SJSA1 (cell line): ENCODE measurements at regions not wholly inside any gene's neighbourhood (a gene's known extent, or its start where the extent isn't known, plus 50 kb on each side); places are given as distances from the start of the nearest gene placed in this dataset.

Source experiments
- DNase-seq, 2 experiments: peaks; one replicate each; pipeline ENCODE4 v3.0.0-alpha.2; 2015 to 2020; ENCODE audit warnings: low spot score in 2 of 2, low read depth in 1 of 2
- H3K27ac ChIP-seq: fragments of 250-450 bp; sonication (Bioruptor Pico); 2 replicates; pipeline ENCODE4 v1.5.1; 2020; ENCODE audit warnings: mild to moderate bottlenecking, moderate library complexity
- H3K27me3 ChIP-seq: fragments of 250-450 bp; sonication (Bioruptor Pico); replicated peaks from 2 replicates; pipeline ENCODE4 v1.5.1; 2020; ENCODE audit warnings: mild to moderate bottlenecking, moderate library complexity
- H3K36me3 ChIP-seq: fragments of 250-450 bp; sonication (Bioruptor Pico); 2 replicates; pipeline ENCODE4 v1.5.1; 2020; ENCODE audit warnings: mild to moderate bottlenecking
- H3K4me1 ChIP-seq: fragments of 250-450 bp; sonication (Bioruptor Pico); replicated peaks from 2 replicates; pipeline ENCODE4 v1.6.1; 2021; ENCODE audit warnings: mild to moderate bottlenecking
- H3K4me3 ChIP-seq: fragments of 250-450 bp; sonication (Bioruptor Pico); 2 replicates; pipeline ENCODE4 v1.5.1; 2020; ENCODE audit warnings: mild to moderate bottlenecking
- H3K9me3 ChIP-seq: fragments of 250-450 bp; sonication (Bioruptor Pico); replicated peaks from 2 replicates; pipeline ENCODE4 v1.5.1; 2020; ENCODE audit warnings: mild to moderate bottlenecking

DNA sequence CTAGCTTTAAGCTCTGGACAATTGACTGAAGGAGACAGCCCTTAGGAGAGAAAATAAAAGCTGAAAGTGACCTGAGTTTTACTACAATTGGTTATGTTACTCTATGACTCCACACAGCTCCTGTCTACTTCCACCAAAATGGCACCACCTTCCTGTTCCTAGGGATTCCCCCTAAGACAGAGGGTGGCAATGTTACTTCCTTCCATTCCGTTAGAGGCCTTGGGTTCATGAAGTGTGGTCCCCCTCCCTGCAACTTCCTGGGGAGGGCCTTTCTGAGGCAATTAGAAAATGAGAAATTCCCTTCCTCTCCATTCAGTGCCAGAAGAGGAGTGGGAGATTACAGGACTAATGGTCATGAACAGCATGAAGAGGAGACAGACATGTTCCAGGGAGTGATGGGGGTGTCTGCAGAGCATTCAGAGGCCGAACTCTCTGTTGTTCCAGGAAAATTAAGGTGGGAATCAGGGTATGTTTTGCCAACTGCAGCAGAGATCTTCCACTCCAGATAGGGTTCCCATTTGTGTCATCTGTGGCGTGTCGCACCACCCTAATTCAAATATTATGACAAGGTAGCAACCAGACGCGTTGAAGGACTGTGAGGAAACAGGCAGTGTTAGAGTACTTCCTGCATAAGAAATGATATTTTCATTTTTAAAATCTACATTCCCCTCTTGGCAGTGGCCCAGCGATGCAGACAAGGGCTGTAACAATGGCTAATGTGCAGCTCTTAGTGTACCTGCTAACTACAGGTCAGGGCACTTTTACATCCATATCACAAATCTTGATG, 53.1 kb upstream of the TRIM67 start:
- no peaks in the 10 kb centered on the region for H3K9me3 ChIP-seq
- no peak overlapping the region for H3K27ac ChIP-seq
- H3K36me3 ChIP-seq, result no peaks in the 10 kb centered on the region
- no peak for DNase-seq
- H3K4me3 ChIP-seq, result no peak overlapping the region
- peaks cover 14% of the 10 kb centered on the region for H3K4me1 ChIP-seq
- no peaks in the 10 kb centered on the region for H3K27me3 ChIP-seq

DNA sequence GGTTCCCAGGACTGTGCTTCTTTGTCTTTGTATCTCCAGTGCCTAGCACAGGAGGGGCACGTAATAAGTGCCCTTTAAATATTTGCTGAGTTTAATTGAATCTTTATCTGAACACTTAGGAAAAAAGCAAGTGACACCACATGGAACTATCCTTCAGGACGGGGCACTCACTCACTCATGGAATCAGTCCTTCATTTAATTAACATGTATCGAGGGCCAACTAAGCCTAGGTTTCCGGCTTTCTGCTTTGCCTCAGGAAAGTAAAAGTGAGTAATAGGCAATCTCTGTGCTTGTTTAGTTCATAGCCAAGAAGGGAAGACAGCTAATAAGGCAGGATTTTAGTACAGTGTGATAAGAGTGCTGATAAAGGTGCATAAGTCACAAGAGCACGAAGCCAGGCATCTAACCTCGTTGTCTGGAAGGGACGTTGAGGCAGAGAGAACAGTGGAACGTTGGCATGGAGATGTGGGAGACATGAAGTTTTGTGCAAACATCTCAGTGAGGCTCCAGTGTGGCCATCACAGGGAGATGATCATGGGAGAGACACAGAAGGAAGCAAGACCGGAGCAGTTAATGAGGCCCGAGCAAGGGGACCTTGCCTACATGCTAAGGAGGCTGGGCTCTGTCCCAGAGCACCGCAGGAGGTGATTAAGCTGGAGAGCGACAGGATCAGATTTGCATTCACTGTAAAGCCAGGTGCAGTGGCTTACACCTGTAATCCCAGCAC, 54.1 kb upstream of the TRIM67 start:
- no peak for DNase-seq
- no peak overlapping the region for H3K27ac ChIP-seq
- H3K36me3 ChIP-seq, result no peaks in the 10 kb centered on the region
- no peaks in the 10 kb centered on the region for H3K9me3 ChIP-seq
- no peaks in the 10 kb centered on the region for H3K27me3 ChIP-seq
- peaks cover 14% of the 10 kb centered on the region for H3K4me1 ChIP-seq
- no peak overlapping the region for H3K4me3 ChIP-seq

GRCh38 chr1:231107151-231107550, 54.7 kb upstream of the TRIM67 start:
- Histone ChIP-seq H3K27me3 (no peaks in the 10 kb centered on the region), H3K4me3 (no peak overlapping the region), H3K9me3 (no peaks in the 10 kb centered on the region), H3K27ac (0 out of 2 replicates have a peak overlapping the region, but pooled peaks have one; percentile 21), H3K4me1 (peaks cover 14% of the 10 kb centered on the region), H3K36me3 (no peaks in the 10 kb centered on the region)
- no peak for DNase-seq

GRCh38 chr1:231106347-231106746, 55.5 kb upstream of the TRIM67 start:
- Histone ChIP-seq H3K9me3 (no peaks in the 10 kb centered on the region), H3K27me3 (no peaks in the 10 kb centered on the region), H3K36me3 (no peaks in the 10 kb centered on the region), H3K27ac (peak overlapping the region; percentile 57), H3K4me1 (peaks cover 14% of the 10 kb centered on the region), H3K4me3 (no peak overlapping the region)
- peak; percentile 65 to 86 for DNase-seq

- no peaks in the 10 kb centered on the region for H3K9me3 ChIP-seq
- no peak overlapping the region for H3K27ac ChIP-seq
- no peak for DNase-seq
- no peak overlapping the region for H3K4me3 ChIP-seq
- H3K36me3 ChIP-seq, result no peaks in the 10 kb centered on the region
- H3K27me3 ChIP-seq, result no peaks in the 10 kb centered on the region
- H3K4me1 ChIP-seq, result peaks cover 14% of the 10 kb centered on the region
Measured at GRCh38 chr1:231104917-231105316, 56.9 kb upstream of the TRIM67 start.

DNA sequence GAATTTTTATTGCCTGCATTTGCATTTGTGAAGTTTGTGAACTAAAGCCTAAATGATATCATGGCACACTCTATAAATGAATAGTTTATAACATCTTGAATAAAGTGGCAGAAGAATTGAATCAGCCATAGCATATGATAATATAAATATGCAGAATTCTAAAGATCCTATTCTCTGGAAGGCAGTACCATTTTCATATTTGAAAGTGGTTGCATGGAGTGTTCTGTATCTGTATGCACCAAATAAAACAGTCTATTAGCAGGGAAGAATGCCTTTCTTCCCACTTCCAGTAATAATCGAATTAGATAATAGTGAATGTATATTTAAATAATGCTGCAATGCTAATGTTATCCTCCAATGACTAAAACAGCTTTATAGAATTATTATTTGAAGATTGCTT, 57.9 kb upstream of the TRIM67 start:
- DNase-seq, result no peak
- H3K36me3 ChIP-seq, result no peaks in the 10 kb centered on the region
- H3K4me3 ChIP-seq, result no peak overlapping the region
- H3K27ac ChIP-seq, result no peak overlapping the region
- H3K4me1 ChIP-seq, result peaks cover 14% of the 10 kb centered on the region
- no peaks in the 10 kb centered on the region for H3K9me3 ChIP-seq
- H3K27me3 ChIP-seq, result no peaks in the 10 kb centered on the region

DNA sequence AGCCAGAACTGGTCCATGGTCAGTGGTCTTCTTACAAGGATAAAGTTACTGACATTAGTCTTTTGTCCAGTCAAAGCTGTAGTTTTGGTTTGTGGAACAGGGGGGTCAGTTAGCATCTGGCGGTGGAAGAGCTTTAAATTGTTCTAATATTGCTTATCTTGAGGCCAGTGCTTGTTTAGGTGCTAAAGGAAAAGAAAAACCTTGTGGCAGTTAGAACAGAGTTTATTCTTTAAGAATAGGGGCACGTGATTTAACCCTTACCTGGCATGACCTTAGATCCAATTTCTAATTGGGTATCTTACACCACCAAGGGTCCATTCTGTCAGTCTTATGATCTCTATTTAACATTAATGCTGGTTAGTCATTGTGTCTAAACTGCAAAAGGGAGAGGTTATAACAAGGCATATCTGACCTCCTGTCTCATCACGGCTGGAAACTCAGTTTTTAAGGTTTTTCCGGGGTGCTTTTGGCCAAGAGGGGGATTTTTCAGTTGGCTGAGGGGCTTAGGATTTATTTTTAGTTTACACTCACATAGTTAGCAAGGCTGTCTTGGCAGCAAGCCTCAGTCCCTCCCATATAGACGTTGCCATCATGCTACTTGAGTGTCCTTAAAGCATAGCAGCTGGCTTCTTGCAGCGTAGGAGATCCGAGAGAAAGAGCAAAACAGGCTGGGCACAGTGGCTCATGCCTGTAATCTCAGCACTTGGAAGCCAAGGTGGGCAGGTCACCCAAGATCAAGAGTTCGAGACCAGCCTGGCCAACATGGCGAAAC, 60.1 kb upstream of the FAM89A start:
- no peak for DNase-seq
- Histone ChIP-seq H3K27me3 (no peaks in the 10 kb centered on the region), H3K27ac (no peak overlapping the region), H3K9me3 (no peaks in the 10 kb centered on the region), H3K36me3 (no peaks in the 10 kb centered on the region), H3K4me1 (no peaks in the 10 kb centered on the region), H3K4me3 (no peak overlapping the region)

DNA sequence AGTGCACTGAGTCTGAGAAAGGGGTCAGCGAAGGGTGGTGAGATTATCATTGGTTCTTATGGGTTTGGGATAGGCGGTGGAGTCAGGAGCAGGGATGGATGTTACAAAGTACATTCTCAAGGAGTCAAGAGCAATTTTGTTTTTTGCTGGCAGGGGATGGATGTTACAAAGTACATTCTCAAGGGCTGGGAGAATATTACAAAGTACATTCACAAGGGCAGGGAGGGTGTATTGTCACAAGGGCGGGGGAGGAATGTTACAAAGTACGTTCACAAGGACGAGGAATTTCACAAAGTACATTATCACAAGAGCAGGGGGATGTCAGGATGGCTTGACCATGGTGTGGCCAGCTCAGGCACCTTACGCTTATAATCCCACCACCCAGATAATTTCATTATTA, 59.3 kb upstream of the FAM89A start:
- DNase-seq, result no peak
- Histone ChIP-seq H3K27ac (no peak overlapping the region), H3K9me3 (no peaks in the 10 kb centered on the region), H3K4me1 (no peaks in the 10 kb centered on the region), H3K36me3 (no peaks in the 10 kb centered on the region), H3K27me3 (no peaks in the 10 kb centered on the region), H3K4me3 (no peak overlapping the region)

- Histone ChIP-seq H3K9me3 (no peaks in the 10 kb centered on the region), H3K4me1 (no peaks in the 10 kb centered on the region), H3K27me3 (no peaks in the 10 kb centered on the region), H3K36me3 (no peaks in the 10 kb centered on the region), H3K27ac (no peak overlapping the region), H3K4me3 (no peak overlapping the region)
- DNase-seq, result no peak
Measured at GRCh38 chr1:231095595-231095994, 55.5 kb upstream of the FAM89A start.

- Histone ChIP-seq H3K27ac (no peak overlapping the region), H3K4me3 (no peak overlapping the region), H3K36me3 (no peaks in the 10 kb centered on the region), H3K4me1 (no peaks in the 10 kb centered on the region), H3K27me3 (no peaks in the 10 kb centered on the region), H3K9me3 (no peaks in the 10 kb centered on the region)
- no peak for DNase-seq
Measured at GRCh38 chr1:231094421-231094820, 54.4 kb upstream of the FAM89A start.

DNA sequence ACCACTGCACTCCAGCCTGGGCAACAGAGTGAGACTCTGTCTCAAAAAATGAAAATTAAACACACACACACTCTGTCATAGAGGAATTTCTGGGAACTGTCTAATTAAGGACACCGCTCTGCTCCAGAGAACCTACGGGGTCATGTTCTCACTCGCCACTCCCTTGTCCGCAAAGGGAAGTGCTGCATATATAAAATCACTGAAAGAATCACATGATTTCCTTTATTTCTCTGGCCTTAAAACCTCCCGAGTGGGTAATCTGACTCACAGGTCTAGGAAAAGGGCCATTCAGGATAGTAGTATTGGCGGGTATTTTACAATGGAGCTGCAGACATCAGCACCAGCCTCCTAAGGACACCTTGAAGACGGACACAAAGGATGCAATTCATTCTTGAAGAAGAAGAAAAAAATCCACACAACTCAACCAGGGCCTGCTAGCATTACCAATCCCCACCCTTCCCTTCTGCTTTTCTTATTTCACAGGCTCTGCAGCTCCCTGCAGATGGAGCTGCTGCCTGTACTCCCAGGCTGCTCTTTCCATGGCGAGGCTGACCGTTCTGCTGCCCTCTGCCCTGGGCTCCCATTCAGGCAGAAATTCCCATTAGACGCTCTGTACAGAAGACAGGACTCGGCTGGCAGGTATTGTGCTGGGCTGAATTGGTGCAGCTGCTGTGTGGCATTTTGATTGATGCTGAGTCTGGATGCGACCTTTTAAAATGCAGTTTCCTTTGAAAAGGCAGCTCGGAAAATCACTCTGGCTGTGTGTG, 53.3 kb upstream of the FAM89A start:
- H3K27me3 ChIP-seq, result no peaks in the 10 kb centered on the region
- H3K27ac ChIP-seq, result no peak overlapping the region
- no peaks in the 10 kb centered on the region for H3K9me3 ChIP-seq
- no peak overlapping the region for H3K4me3 ChIP-seq
- H3K36me3 ChIP-seq, result no peaks in the 10 kb centered on the region
- peak in 1 of 2 experiments; percentile 16 for DNase-seq
- H3K4me1 ChIP-seq, result no peaks in the 10 kb centered on the region

GRCh38 chr1:231092380-231092779, 52.3 kb upstream of the FAM89A start:
- Histone ChIP-seq H3K4me3 (no peak overlapping the region), H3K27me3 (no peaks in the 10 kb centered on the region), H3K36me3 (no peaks in the 10 kb centered on the region), H3K9me3 (no peaks in the 10 kb centered on the region), H3K4me1 (no peaks in the 10 kb centered on the region), H3K27ac (no peak overlapping the region)
- DNase-seq, result no peak

DNA sequence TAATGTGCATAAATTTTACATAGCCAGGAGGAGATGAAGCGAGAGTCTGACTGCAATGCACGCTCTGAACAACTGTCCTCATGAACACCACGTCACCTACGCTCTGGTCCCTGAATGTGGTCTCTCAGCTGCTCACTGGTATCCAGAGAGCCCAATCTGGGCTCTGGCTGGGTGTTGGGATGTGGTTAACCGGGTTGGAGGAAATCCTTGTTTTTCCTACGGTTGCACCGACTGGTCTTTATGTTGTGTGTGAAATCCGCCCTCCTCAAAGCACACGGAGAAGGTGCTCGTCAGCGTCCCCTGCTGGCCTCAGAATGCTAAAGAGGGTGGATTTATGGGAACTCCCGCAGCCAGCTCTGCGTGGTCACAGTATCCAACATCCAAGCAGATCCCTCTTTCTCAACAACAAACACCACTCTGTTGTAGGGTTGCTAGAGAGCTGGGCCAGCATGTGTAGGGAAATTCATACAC, 51.8 kb upstream of the FAM89A start:
- no peaks in the 10 kb centered on the region for H3K27me3 ChIP-seq
- H3K27ac ChIP-seq, result no peak overlapping the region
- no peaks in the 10 kb centered on the region for H3K36me3 ChIP-seq
- DNase-seq, result peak; percentile 47 to 51
- no peaks in the 10 kb centered on the region for H3K4me1 ChIP-seq
- no peaks in the 10 kb centered on the region for H3K9me3 ChIP-seq
- H3K4me3 ChIP-seq, result no peak overlapping the region
